DND-41 (cell line): ENCODE measurements at regions not wholly inside any gene's neighbourhood (a gene's known extent, or its start where the extent isn't known, plus 50 kb on each side); places are given as distances from the start of the nearest gene placed in this dataset.

Experiments used
- ATAC-seq: fragments of 200-7000 bp; cut with Tn5 transposase; 3 replicates; pipeline ENCODE4 v1.9.1; 2021; ENCODE audit warnings: low read depth; ENCODE audit not compliant: insufficient read depth
- DNase-seq: peaks from one replicate; pipeline ENCODE4 v3.0.0-alpha.2; 2020
- H2AFZ ChIP-seq: 2 replicates; pipeline ENCODE4 v1.6.0; 2012; ENCODE audit warnings: low read depth, low read length
- H3K27ac ChIP-seq: 2 replicates; pipeline ENCODE4 v1.5.1; 2012; ENCODE audit warnings: low read length, inconsistent platforms
- H3K27me3 ChIP-seq: fragments of 200-600 bp; sonication (generic); 2 replicates; pipeline ENCODE4 v1.6.0; 2012; ENCODE audit warnings: low read length, mild to moderate bottlenecking, inconsistent platforms; ENCODE audit not compliant: insufficient read depth, poor library complexity
- H3K36me3 ChIP-seq: 2 replicates; pipeline ENCODE4 v1.5.1; 2012; ENCODE audit warnings: low read length, inconsistent platforms; ENCODE audit not compliant: insufficient read depth
- H3K4me1 ChIP-seq: 2 replicates; pipeline ENCODE4 v1.5.1; 2012; ENCODE audit warnings: mild to moderate bottlenecking, low read length; ENCODE audit not compliant: insufficient read depth
- H3K4me2 ChIP-seq: 2 replicates; pipeline ENCODE4 v1.6.0; 2012; ENCODE audit warnings: mild to moderate bottlenecking, moderate library complexity, low read length, inconsistent platforms; ENCODE audit not compliant: insufficient read depth
- H3K4me3 ChIP-seq, 2 experiments: fragments of 200-600 bp in 1 of 2; shearing (Covaris generic) in 1 of 2; 2 replicates each; pipeline ENCODE4 v1.5.1; 2012 to 2016; ENCODE audit warnings: inconsistent platforms in 2 of 2, low read length in 2 of 2, mild to moderate bottlenecking in 2 of 2, low read depth in 1 of 2, moderate library complexity in 1 of 2
- H3K79me2 ChIP-seq: 2 replicates; pipeline ENCODE4 v1.6.0; 2012; ENCODE audit warnings: low read length, inconsistent platforms; ENCODE audit not compliant: insufficient read depth
- H3K9ac ChIP-seq: 2 replicates; pipeline ENCODE4 v1.6.0; 2012; ENCODE audit warnings: low read depth, mild to moderate bottlenecking, inconsistent platforms, low read length, moderate library complexity
- H3K9me3 ChIP-seq: 2 replicates; pipeline ENCODE4 v1.5.1; 2012; ENCODE audit warnings: low read length, moderate library complexity, mild to moderate bottlenecking, inconsistent platforms; ENCODE audit not compliant: insufficient read depth, severe bottlenecking
- H4K20me1 ChIP-seq: 2 replicates; pipeline ENCODE4 v1.6.0; 2012; ENCODE audit warnings: low read length; ENCODE audit not compliant: insufficient read depth
- CTCF ChIP-seq: IDR thresholded peaks from 2 replicates; pipeline ENCODE4 v1.5.1; 2012; ENCODE audit warnings: borderline replicate concordance, low read length, moderate library complexity, mild to moderate bottlenecking; ENCODE audit not compliant: poor library complexity, severe bottlenecking; ENCODE audit errors: extremely low read depth
- EZH2 ChIP-seq: IDR thresholded peaks from 3 replicates; pipeline ENCODE4 v1.6.1; 2012; ENCODE audit warnings: borderline replicate concordance, low read depth, mild to moderate bottlenecking, moderate library complexity, low read length, inconsistent platforms; ENCODE audit not compliant: severe bottlenecking

DNA sequence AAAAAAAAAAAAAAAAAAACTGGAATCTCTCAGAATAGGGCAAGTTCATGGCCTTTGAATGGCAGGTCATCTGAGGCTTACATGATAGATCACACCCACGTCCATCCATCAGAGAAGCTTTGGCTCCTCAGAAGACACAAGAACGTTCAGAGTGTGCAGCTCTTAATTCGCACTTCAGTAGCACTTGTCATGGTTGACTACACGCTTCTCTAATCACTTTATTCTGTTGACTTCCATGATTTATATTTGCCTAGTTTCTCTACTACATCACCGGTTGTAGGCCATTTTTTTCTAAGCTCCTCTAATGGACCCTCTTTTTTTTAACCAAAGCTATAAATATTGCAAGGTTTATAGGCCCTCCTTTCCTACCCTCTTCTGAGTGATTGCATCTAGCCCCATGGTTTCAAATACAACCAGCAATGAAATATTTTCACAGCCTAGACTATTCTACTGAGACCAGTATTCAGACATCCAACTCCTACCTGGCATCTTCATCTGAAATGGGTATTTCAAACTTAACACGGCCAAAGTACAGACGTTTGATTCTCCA, 305.4 kb upstream of the CELF2 start:
- Histone ChIP-seq H3K9me3 (no peaks in the 10 kb centered on the region), H3K79me2 (no peaks in the 10 kb centered on the region), H4K20me1 (no peaks in the 10 kb centered on the region), H3K27ac (no peak overlapping the region), H3K27me3 (no peaks in the 10 kb centered on the region), H3K9ac (no peak overlapping the region), H3K36me3 (no peaks in the 10 kb centered on the region), H3K4me1 (no peaks in the 10 kb centered on the region), H3K4me3 (no peak overlapping the region), H3K4me2 (no peak overlapping the region), H2AFZ (no peak overlapping the region)
- no peak for ATAC-seq
- TF ChIP-seq EZH2 (no peak), CTCF (no peak)
- DNase-seq, result no peak

- H3K9me3 ChIP-seq, result no peaks in the 10 kb centered on the region
- no peak for TF ChIP-seq EZH2
- TF ChIP-seq CTCF, result no peak
- H2AFZ ChIP-seq, result no peak overlapping the region
- no peaks in the 10 kb centered on the region for H3K36me3 ChIP-seq
- H3K4me1 ChIP-seq, result no peaks in the 10 kb centered on the region
- no peak overlapping the region for H3K27ac ChIP-seq
- no peaks in the 10 kb centered on the region for H3K27me3 ChIP-seq
- ATAC-seq (no peak), DNase-seq (no peak)
- no peak overlapping the region for H3K9ac ChIP-seq
- H3K79me2 ChIP-seq, result no peaks in the 10 kb centered on the region
- no peak overlapping the region for H3K4me2 ChIP-seq
- H3K4me3 ChIP-seq, result no peak overlapping the region
- H4K20me1 ChIP-seq, result no peaks in the 10 kb centered on the region
These were observed 303.3 kb upstream of the CELF2 start for GRCh38 chr10:10714327-10714726.

GRCh38 chr10:10716972-10717371, 300.7 kb upstream of the CELF2 start:
- Histone ChIP-seq H3K9ac (no peak overlapping the region), H3K9me3 (no peaks in the 10 kb centered on the region), H3K4me1 (no peaks in the 10 kb centered on the region), H3K27me3 (peaks cover 3% of the 10 kb centered on the region), H3K4me3 (no peak overlapping the region), H2AFZ (no peak overlapping the region), H3K4me2 (no peak overlapping the region), H4K20me1 (no peaks in the 10 kb centered on the region), H3K79me2 (no peaks in the 10 kb centered on the region), H3K36me3 (no peaks in the 10 kb centered on the region), H3K27ac (no peak overlapping the region)
- ATAC-seq, result no peak
- DNase-seq, result no peak
- no peak for TF ChIP-seq CTCF
- TF ChIP-seq EZH2, result no peak

DNA sequence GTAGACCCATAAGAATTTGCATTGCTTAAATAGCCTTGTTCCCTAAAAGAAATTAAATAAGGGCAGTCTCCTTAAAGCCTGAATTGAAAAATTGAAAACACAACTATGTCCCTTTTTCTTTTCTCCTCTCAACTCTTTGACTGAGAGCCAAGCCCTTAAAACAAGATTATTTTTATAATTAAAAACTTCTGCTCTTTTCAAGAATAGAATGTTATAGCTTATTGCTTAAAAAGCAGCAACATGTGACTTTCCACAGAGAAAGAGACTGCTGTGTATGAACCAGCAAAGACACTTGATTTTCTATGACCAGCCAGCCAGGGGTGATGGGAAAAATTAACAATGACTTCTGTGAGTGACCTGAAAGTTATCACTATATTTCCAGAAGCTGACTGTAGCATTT, 295.2 kb upstream of the CELF2 start:
- no peak for ATAC-seq
- no peaks in the 10 kb centered on the region for H3K36me3 ChIP-seq
- H3K9ac ChIP-seq, result no peak overlapping the region
- no peak overlapping the region for H3K27ac ChIP-seq
- H2AFZ ChIP-seq, result no peak overlapping the region
- peaks cover 3% of the 10 kb centered on the region for H3K27me3 ChIP-seq
- no peaks in the 10 kb centered on the region for H3K9me3 ChIP-seq
- H3K4me1 ChIP-seq, result no peaks in the 10 kb centered on the region
- no peak overlapping the region for H3K4me2 ChIP-seq
- no peaks in the 10 kb centered on the region for H3K79me2 ChIP-seq
- no peak for TF ChIP-seq CTCF
- no peak for TF ChIP-seq EZH2
- H3K4me3 ChIP-seq, result no peak overlapping the region
- H4K20me1 ChIP-seq, result no peaks in the 10 kb centered on the region
- DNase-seq, result no peak
